SK-N-MC (cell line): ENCODE measurements at regions not wholly inside any gene's neighbourhood (a gene's known extent, or its start where the extent isn't known, plus 50 kb on each side); places are given as distances from the start of the nearest gene placed in this dataset.

Experiments used
- DNase-seq: peaks from one replicate; pipeline ENCODE4 v3.0.0-alpha.2; 2011; ENCODE audit warnings: low read depth, low spot score
- H3K27ac ChIP-seq: fragments of 200-600 bp; sonication (generic); 2 replicates; pipeline ENCODE4 v1.5.1; 2016; ENCODE audit warnings: mixed run types
- H3K36me3 ChIP-seq: fragments of 200-600 bp; sonication (generic); 2 replicates; pipeline ENCODE4 v1.6.1; 2017; ENCODE audit warnings: antibody characterized with exemption, low read length, mixed read lengths; ENCODE audit not compliant: insufficient read depth
- H3K4me3 ChIP-seq: fragments of 200-600 bp; sonication (generic); 2 replicates; pipeline ENCODE4 v1.5.1; 2016
- H3K9ac ChIP-seq: fragments of 200-600 bp; sonication (generic); 2 replicates; pipeline ENCODE4 v1.8.0; 2017; ENCODE audit warnings: mixed run types, mixed read lengths; ENCODE audit not compliant: insufficient read length
- H3K9me3 ChIP-seq: fragments of 200-600 bp; sonication (generic); 2 replicates; pipeline ENCODE4 v1.6.1; 2017; ENCODE audit warnings: low read depth, mild to moderate bottlenecking, antibody characterized with exemption, low read length, moderate library complexity, mixed read lengths
- EZH2 ChIP-seq: fragments of 200-600 bp; sonication (generic); IDR thresholded peaks from one replicate; pipeline ENCODE4 v1.6.1; 2017; ENCODE audit warnings: antibody characterized with exemption
- FOXP2 ChIP-seq: optimal IDR thresholded peaks from 2 replicates; pipeline ENCODE3; 2011; ENCODE audit warnings: mild to moderate bottlenecking, moderate library complexity; ENCODE audit not compliant: insufficient read depth; ENCODE audit errors: extremely low read length, control extremely low read depth
- POLR2AphosphoS5 ChIP-seq: IDR thresholded peaks from 2 replicates; pipeline ENCODE4 v1.6.1; 2012; ENCODE audit warnings: mild to moderate bottlenecking, low read depth, low read length, borderline replicate concordance

- Histone ChIP-seq H3K9ac (no peak overlapping the region), H3K9me3 (no peaks in the 10 kb centered on the region), H3K27ac (no peak overlapping the region), H3K36me3 (no peaks in the 10 kb centered on the region), H3K4me3 (no peak overlapping the region)
- DNase-seq: no peak
- TF ChIP-seq FOXP2 (no peak), EZH2 (no peak), POLR2AphosphoS5 (no peak)
Observed at GRCh38 chr5:30811298-30811697, 382.2 kb upstream of the CDH6 start.

- H3K27ac ChIP-seq: no peak overlapping the region
- no peak overlapping the region for H3K4me3 ChIP-seq
- H3K9ac ChIP-seq: no peak overlapping the region
- TF ChIP-seq EZH2 (no peak), POLR2AphosphoS5 (no peak), FOXP2 (no peak)
- no peak for DNase-seq
- H3K9me3 ChIP-seq: no peaks in the 10 kb centered on the region
- no peaks in the 10 kb centered on the region for H3K36me3 ChIP-seq
Observed at GRCh38 chr5:30809933-30810332, 383.6 kb upstream of the CDH6 start.

- Histone ChIP-seq H3K4me3 (no peak overlapping the region), H3K27ac (no peak overlapping the region), H3K36me3 (no peaks in the 10 kb centered on the region), H3K9me3 (no peaks in the 10 kb centered on the region), H3K9ac (no peak overlapping the region)
- TF ChIP-seq FOXP2 (no peak), EZH2 (no peak), POLR2AphosphoS5 (no peak)
- DNase-seq: peak; percentile 14
Observed at GRCh38 chr5:30808996-30809395, 384.5 kb upstream of the CDH6 start.

GRCh38 chr5:30804739-30805505 is 388.6 kb upstream of the CDH6 start:
- no peaks in the 10 kb centered on the region for H3K36me3 ChIP-seq
- H3K9ac ChIP-seq: no peak overlapping the region
- TF ChIP-seq POLR2AphosphoS5 (no peak), FOXP2 (no peak), EZH2 (no peak)
- no peak for DNase-seq
- H3K4me3 ChIP-seq: no peak overlapping the region
- H3K27ac ChIP-seq: no peak overlapping the region
- no peaks in the 10 kb centered on the region for H3K9me3 ChIP-seq

GRCh38 chr5:30802961-30803705 is 390.4 kb upstream of the CDH6 start:
- Histone ChIP-seq H3K9ac (no peak overlapping the region), H3K4me3 (no peak overlapping the region), H3K9me3 (no peaks in the 10 kb centered on the region), H3K27ac (no peak overlapping the region), H3K36me3 (no peaks in the 10 kb centered on the region)
- TF ChIP-seq EZH2 (no peak), POLR2AphosphoS5 (no peak), FOXP2 (no peak)
- DNase-seq: no peak

GRCh38 chr5:30781643-30782042 is 411.8 kb upstream of the CDH6 start:
- no peak overlapping the region for H3K27ac ChIP-seq
- no peak for DNase-seq
- no peak overlapping the region for H3K9ac ChIP-seq
- H3K36me3 ChIP-seq: no peaks in the 10 kb centered on the region
- no peak overlapping the region for H3K4me3 ChIP-seq
- no peak for TF ChIP-seq EZH2
- no peak for TF ChIP-seq FOXP2
- TF ChIP-seq POLR2AphosphoS5: no peak
- no peaks in the 10 kb centered on the region for H3K9me3 ChIP-seq

- TF ChIP-seq POLR2AphosphoS5 (no peak), FOXP2 (no peak), EZH2 (no peak)
- H3K9me3 ChIP-seq: no peaks in the 10 kb centered on the region
- H3K4me3 ChIP-seq: no peak overlapping the region
- DNase-seq: no peak
- H3K36me3 ChIP-seq: no peaks in the 10 kb centered on the region
- H3K27ac ChIP-seq: no peak overlapping the region
- no peak overlapping the region for H3K9ac ChIP-seq
Observed at GRCh38 chr5:30768056-30768690, 425.3 kb upstream of the CDH6 start.

- Histone ChIP-seq H3K27ac (no peak overlapping the region), H3K9ac (no peak overlapping the region), H3K36me3 (no peaks in the 10 kb centered on the region), H3K9me3 (no peaks in the 10 kb centered on the region), H3K4me3 (no peak overlapping the region)
- TF ChIP-seq FOXP2 (no peak), POLR2AphosphoS5 (no peak), EZH2 (no peak)
- DNase-seq: no peak
Observed at GRCh38 chr5:30765706-30766105, 427.8 kb upstream of the CDH6 start.
